GM13977 (cell line): ENCODE measurements at regions not wholly inside any gene's neighbourhood (a gene's known extent, or its start where the extent isn't known, plus 50 kb on each side); places are given as distances from the start of the nearest gene placed in this dataset.
"Not testable (repeated sequence)": the region's sequence is repeated elsewhere in the genome, so short reads cannot be mapped to it uniquely, and the experiment has no call there.

Experiments
- DNase-seq: peaks from one replicate; pipeline ENCODE4 v3.0.0; 2012; ENCODE audit warnings: low spot score
- CTCF ChIP-seq: IDR thresholded peaks from 2 replicates; pipeline ENCODE4 v1.5.1; 2012; ENCODE audit warnings: mild to moderate bottlenecking, control low read depth; ENCODE audit not compliant: insufficient read depth; ENCODE audit errors: extremely low read depth, missing control alignments
- in situ Hi-C: fragments of 300-500 bp; cut with MboI; formaldehyde crosslinking; loops from one replicate; pipeline ENCODE4 v1.12.0; 2022; ENCODE audit warnings: low sequenced_read_pairs, low pct_unique_long_range_greater_than_20kb, mixed read lengths, inconsistent platforms; ENCODE audit not compliant: unreplicated experiment

GRCh38 chr5:135263022-135263668 lies 135.9 kb downstream of the MACROH2A1 start:
- TF ChIP-seq CTCF = no peak
- no peak for DNase-seq
- in situ Hi-C loops = no loop called here

GRCh38 chr5:135262364-135262763 lies 136.7 kb downstream of the MACROH2A1 start:
- DNase-seq = no peak
- TF ChIP-seq CTCF = no peak
- in situ Hi-C loops = no loop called here

GRCh38 chr5:135260108-135260507 lies 138.9 kb downstream of the MACROH2A1 start:
- in situ Hi-C loops, DNase-seq: not testable (repeated sequence)

GRCh38 chr5:135255461-135256178 lies 143.4 kb downstream of the MACROH2A1 start:
- no peak for DNase-seq
- TF ChIP-seq CTCF = no peak
- in situ Hi-C loops = no loop called here

GRCh38 chr5:135254183-135254582 lies 144.8 kb downstream of the MACROH2A1 start:
- in situ Hi-C loops = no loop called here
- TF ChIP-seq CTCF = no peak
- no peak for DNase-seq

GRCh38 chr5:135253601-135254178 lies 145.3 kb downstream of the MACROH2A1 start:
- in situ Hi-C loops = no loop called here
- TF ChIP-seq CTCF = no peak

GRCh38 chr5:135251093-135251492 lies 147.9 kb downstream of the MACROH2A1 start:
- in situ Hi-C loops = no loop called here
- TF ChIP-seq CTCF = no peak
- no peak for DNase-seq

More at GRCh38 chr5:135253601-135254178, 145.3 kb downstream of the MACROH2A1 start:
- DNase-seq = no peak
